Brain microvascular endothelial cell (primary cell): ENCODE measurements at regions not wholly inside any gene's neighbourhood (a gene's known extent, or its start where the extent isn't known, plus 50 kb on each side); places are given as distances from the start of the nearest gene placed in this dataset.

ENCODE experiments used
- DNase-seq: peaks from one replicate; pipeline ENCODE4 v3.0.0-alpha.2; 2020
- H3K27ac ChIP-seq: fragments of 250-450 bp; sonication (Bioruptor Pico); 2 replicates; pipeline ENCODE4 v1.5.1; 2020; ENCODE audit warnings: mild to moderate bottlenecking, moderate library complexity
- H3K27me3 ChIP-seq: fragments of 250-450 bp; sonication (Bioruptor Pico); replicated peaks from 2 replicates; pipeline ENCODE4 v1.5.1; 2020; ENCODE audit warnings: mild to moderate bottlenecking
- H3K36me3 ChIP-seq: fragments of 250-450 bp; sonication (Bioruptor Pico); replicated peaks from 2 replicates; pipeline ENCODE4 v1.5.1; 2020; ENCODE audit warnings: mild to moderate bottlenecking
- H3K4me3 ChIP-seq: 2 replicates; pipeline ENCODE4 v1.5.1; 2011; ENCODE audit warnings: low read depth, mild to moderate bottlenecking, control low read depth, low read length, moderate library complexity
- CTCF ChIP-seq: IDR thresholded peaks from 2 replicates; pipeline ENCODE4 v1.5.1; 2011; ENCODE audit warnings: low read depth, mild to moderate bottlenecking, moderate library complexity, low read length, control low read depth, inconsistent platforms; ENCODE audit errors: missing control alignments
- in situ Hi-C: cut with HindIII; loops from 2 replicates; pipeline ENCODE4 v1.10.0; 2017; ENCODE audit warnings: low sequenced_read_pairs, low pct_ligation_motif_present

DNA sequence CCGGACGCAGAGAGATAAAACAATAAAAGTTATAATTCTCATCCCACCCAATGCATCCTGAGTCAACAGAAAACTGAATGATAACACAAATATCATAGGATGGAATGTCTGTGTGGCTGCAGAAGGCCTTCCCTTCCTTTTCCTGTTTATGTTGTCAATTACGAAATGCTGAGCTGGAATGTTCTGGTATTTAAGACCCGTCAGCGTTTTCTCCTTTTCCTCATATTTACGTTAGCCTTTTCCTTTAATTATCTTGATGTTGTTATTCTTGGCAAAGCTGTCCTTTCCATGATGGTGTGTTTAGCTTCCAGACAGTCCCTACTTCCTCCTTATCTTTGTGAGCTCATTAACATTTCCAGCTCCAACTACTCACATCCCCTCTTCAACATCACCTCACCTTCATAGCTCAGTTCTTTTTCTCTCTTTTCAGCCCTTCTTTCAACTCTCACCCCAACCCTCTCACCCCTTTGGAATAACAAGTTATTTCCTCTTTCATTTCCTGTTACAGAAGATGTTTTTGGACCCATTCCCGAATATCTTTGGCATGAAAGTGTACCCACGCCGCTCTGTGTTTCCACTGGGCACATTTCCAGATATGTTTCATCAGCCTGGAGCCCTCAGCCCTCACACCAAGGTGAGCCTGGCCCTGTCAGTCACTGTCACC is 221.6 kb downstream of the NR2F1-AS1 start:
- peak; percentile 88 for DNase-seq
- Histone ChIP-seq H3K27ac (peak overlapping the region; percentile 72), H3K4me3 (peak overlapping the region; percentile 7)

DNA sequence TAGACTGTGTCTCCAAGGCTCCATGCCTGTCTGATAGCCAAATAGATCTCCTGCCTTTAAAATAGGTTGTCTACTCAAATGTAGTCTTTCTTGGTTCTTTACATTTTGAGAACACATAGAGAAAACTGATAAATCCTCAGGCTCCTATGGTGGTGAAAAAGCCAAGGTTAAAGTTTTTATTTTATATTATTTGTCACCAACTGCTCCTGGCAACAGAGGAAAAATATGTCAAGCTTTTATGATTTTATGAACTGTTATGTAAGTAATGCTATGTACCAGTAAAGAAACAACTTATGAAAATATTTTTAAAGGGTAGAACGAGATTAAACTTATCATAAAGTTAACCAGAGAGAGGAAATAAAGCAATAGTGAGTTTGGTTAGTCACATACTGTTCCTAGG is 222.8 kb downstream of the NR2F1-AS1 start:
- Histone ChIP-seq H3K27me3 (no peaks in the 10 kb centered on the region), H3K4me3 (no peak overlapping the region), H3K27ac (peak overlapping the region; percentile 72), H3K36me3 (no peaks in the 10 kb centered on the region)
- no peak for TF ChIP-seq CTCF
- in situ Hi-C loops: no loop called here
- DNase-seq: peak; percentile 21

More for the DNA sequence above, 221.6 kb downstream of the NR2F1-AS1 start:
- in situ Hi-C loops: no loop called here
- TF ChIP-seq CTCF: no peak
- no peaks in the 10 kb centered on the region for H3K27me3 ChIP-seq
- no peaks in the 10 kb centered on the region for H3K36me3 ChIP-seq

- in situ Hi-C loops: no loop called here
- Histone ChIP-seq H3K27me3 (no peaks in the 10 kb centered on the region), H3K36me3 (no peaks in the 10 kb centered on the region), H3K4me3 (no peak overlapping the region), H3K27ac (peak overlapping the region; percentile 72)
- no peak for DNase-seq
- no peak for TF ChIP-seq CTCF
Observed at GRCh38 chr5:93357686-93358085, 223.3 kb downstream of the NR2F1-AS1 start.

GRCh38 chr5:93355691-93356090 is 225.3 kb downstream of the NR2F1-AS1 start:
- no peaks in the 10 kb centered on the region for H3K36me3 ChIP-seq
- H3K27ac ChIP-seq: peak overlapping the region; percentile 38
- DNase-seq: peak; percentile 76
- H3K27me3 ChIP-seq: no peaks in the 10 kb centered on the region
- no peak for TF ChIP-seq CTCF
- in situ Hi-C loops: no loop called here
- no peak overlapping the region for H3K4me3 ChIP-seq

GRCh38 chr5:93352186-93352585 is 228.8 kb downstream of the NR2F1-AS1 start:
- Histone ChIP-seq H3K27ac (no peak overlapping the region), H3K27me3 (no peaks in the 10 kb centered on the region), H3K4me3 (no peak overlapping the region), H3K36me3 (no peaks in the 10 kb centered on the region)
- in situ Hi-C loops: no loop called here
- no peak for TF ChIP-seq CTCF
- no peak for DNase-seq

- H3K27me3 ChIP-seq: no peaks in the 10 kb centered on the region
- H3K4me3 ChIP-seq: no peak overlapping the region
- H3K36me3 ChIP-seq: no peaks in the 10 kb centered on the region
- H3K27ac ChIP-seq: peak overlapping the region; percentile 65
- in situ Hi-C loops: no loop called here
- peak; percentile 72 for DNase-seq
- TF ChIP-seq CTCF: peak; percentile 29
Observed at GRCh38 chr5:93349613-93350012, 231.4 kb downstream of the NR2F1-AS1 start.
